ENCODE measurements at regions not wholly inside any gene's neighbourhood (a gene's known extent, or its start where the extent isn't known, plus 50 kb on each side); places are given as distances from the start of the nearest gene placed in this dataset.

DNA sequence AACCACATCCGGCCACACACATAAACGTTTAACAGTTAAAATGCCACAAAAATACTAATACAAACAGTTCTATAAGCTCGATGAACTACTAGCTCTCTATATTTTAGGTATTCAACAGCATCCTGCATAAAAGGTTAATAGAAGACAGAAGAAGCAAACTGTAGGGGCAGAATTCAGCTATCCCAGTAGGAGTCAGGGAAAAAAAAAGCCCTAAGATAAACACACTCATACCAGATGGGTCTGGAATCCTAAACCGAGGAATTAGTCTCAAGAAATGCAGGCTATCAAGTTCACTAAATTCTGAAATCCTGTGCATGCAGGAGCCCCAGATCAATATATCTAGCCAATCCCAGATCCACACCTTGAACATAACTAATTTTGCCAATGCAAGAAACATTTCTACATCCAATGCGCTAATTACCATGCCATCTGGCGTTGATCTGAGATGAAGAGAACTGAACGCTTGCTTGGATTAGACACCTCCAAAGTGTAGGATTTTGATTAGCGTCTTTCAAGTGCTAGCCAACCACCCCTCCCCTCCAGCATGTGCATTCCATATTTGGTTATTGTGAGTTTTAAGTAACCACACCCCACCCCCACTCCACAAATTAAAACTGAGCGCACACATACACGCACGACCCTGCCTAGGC, 512.2 kb upstream of the INTU start:
- no peaks in the 10 kb centered on the region for H3K36me3 ChIP-seq (ENCODE audit: control insufficient read depth in 2 of 2, extremely low read depth in 1 of 2, insufficient read depth in 2 of 2, low read length in 2 of 2)
- intact Hi-C loops (cut with micrococcal nuclease) (no loop called here), dilution Hi-C loops (cut with MboI; ENCODE audit: extremely low pct_ligation_motif_present, low sequenced_read_pairs) (no loop called here)
- ChIA-PET POLR2A (no interaction called here), CTCF (no interaction called here)
- TF ChIP-seq POLR2AphosphoS5 (IDR thresholded peaks at IDR 0.05; ENCODE audit: insufficient read depth, low read depth, low read length) (no peak), POLR2A (IDR thresholded peaks at IDR 0.05; ENCODE audit: low read depth, low read length) (no peak)
- no peak overlapping the region for H2AFZ ChIP-seq (ENCODE audit: low read depth, low read length)
- no peak overlapping the region for H3K9ac ChIP-seq (replicated peaks; ENCODE audit: extremely low read depth, insufficient read depth, low read length)
- H3K27ac ChIP-seq (ENCODE audit: insufficient read depth, low read depth, low read length) = no peak overlapping the region
- peaks cover 3% of the 10 kb centered on the region for H3K9me3 ChIP-seq (replicated peaks; ENCODE audit: control insufficient read depth, insufficient read depth, low read length)
- no TSS peak for BruUV-seq (replicated peaks)
- FAIRE-seq (no peak), DNase-seq (ENCODE audit: low read depth, low spot score) (no peak)
- H4K20me1 ChIP-seq (replicated peaks; ENCODE audit: control insufficient read depth, extremely low read depth, insufficient read depth, low read length) = no peaks in the 10 kb centered on the region
- H3K27me3 ChIP-seq (ENCODE audit: control insufficient read depth in 2 of 2, insufficient read depth in 2 of 2, low read length in 2 of 2) = no peaks in the 10 kb centered on the region
- no peaks in the 10 kb centered on the region for H3K79me2 ChIP-seq (ENCODE audit: control insufficient read depth, insufficient read depth, low read length)
- H3K4me1 ChIP-seq (ENCODE audit: control insufficient read depth, extremely low read depth, insufficient read depth, low read length) = no peaks in the 10 kb centered on the region
- no peak overlapping the region for H3K4me2 ChIP-seq (ENCODE audit: insufficient read depth, low read length)
- no peaks in the 10 kb centered on the region for H3K9me1 ChIP-seq (replicated peaks; ENCODE audit: control insufficient read depth, extremely low read depth, insufficient read depth, low read length)
- no peak overlapping the region for H3K4me3 ChIP-seq (replicated peaks in 1 of 3; ENCODE audit: insufficient read depth in 1 of 3, low read depth in 1 of 3, low read length in 3 of 3)

DNA sequence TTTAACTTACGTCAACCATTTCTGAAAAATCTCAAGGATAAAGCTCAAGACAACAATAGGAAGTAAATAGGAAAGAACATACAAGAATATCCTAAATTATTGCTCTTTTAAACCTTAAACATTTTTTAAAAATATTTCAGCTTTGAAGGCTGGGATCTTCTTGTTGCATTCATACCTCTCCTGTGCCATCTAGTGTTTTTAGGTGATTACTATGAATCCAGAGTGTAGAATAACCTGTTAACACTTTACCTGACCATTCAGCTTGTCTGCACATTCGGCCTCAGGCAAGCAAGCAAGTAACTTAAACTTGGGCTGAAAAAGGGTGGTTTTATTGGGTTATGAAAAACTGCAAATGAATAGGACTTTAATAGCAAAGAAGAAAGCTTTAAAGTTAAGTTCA, 507.8 kb upstream of the INTU start:
- Histone ChIP-seq H3K9me1 (replicated peaks; ENCODE audit: control insufficient read depth, extremely low read depth, insufficient read depth, low read length) (no peaks in the 10 kb centered on the region), H3K9ac (replicated peaks; ENCODE audit: extremely low read depth, insufficient read depth, low read length) (no peak overlapping the region), H2AFZ (ENCODE audit: low read depth, low read length) (no peak overlapping the region), H3K9me3 (replicated peaks; ENCODE audit: control insufficient read depth, insufficient read depth, low read length) (peaks cover 1% of the 10 kb centered on the region), H4K20me1 (replicated peaks; ENCODE audit: control insufficient read depth, extremely low read depth, insufficient read depth, low read length) (no peaks in the 10 kb centered on the region), H3K4me2 (ENCODE audit: insufficient read depth, low read length) (no peak overlapping the region), H3K4me3 (replicated peaks in 1 of 3; ENCODE audit: insufficient read depth in 1 of 3, low read depth in 1 of 3, low read length in 3 of 3) (no peak overlapping the region), H3K27ac (ENCODE audit: insufficient read depth, low read depth, low read length) (no peak overlapping the region), H3K27me3 (ENCODE audit: control insufficient read depth in 2 of 2, insufficient read depth in 2 of 2, low read length in 2 of 2) (no peaks in the 10 kb centered on the region), H3K36me3 (ENCODE audit: control insufficient read depth in 2 of 2, extremely low read depth in 1 of 2, insufficient read depth in 2 of 2, low read length in 2 of 2) (no peaks in the 10 kb centered on the region), H3K79me2 (ENCODE audit: control insufficient read depth, insufficient read depth, low read length) (no peaks in the 10 kb centered on the region), H3K4me1 (ENCODE audit: control insufficient read depth, extremely low read depth, insufficient read depth, low read length) (no peaks in the 10 kb centered on the region)
- TF ChIP-seq POLR2A (IDR thresholded peaks at IDR 0.05; ENCODE audit: low read depth, low read length) (no peak), MYC (IDR thresholded peaks at IDR 0.05; ENCODE audit: low read depth, low read length) (no peak), EZH2 (IDR thresholded peaks at IDR 0.05; ENCODE audit: borderline replicate concordance, low read depth, low read length, severe bottlenecking) (no peak), POLR2AphosphoS5 (IDR thresholded peaks at IDR 0.05; ENCODE audit: insufficient read depth, low read depth, low read length) (no peak), JUN (IDR thresholded peaks at IDR 0.05; ENCODE audit: borderline replicate concordance, insufficient read depth, insufficient read length, low read depth) (no peak), GATA2 (IDR thresholded peaks at IDR 0.05; ENCODE audit: insufficient read depth, insufficient read length, low read depth, low read length) (no peak), FOS (IDR thresholded peaks at IDR 0.05; ENCODE audit: borderline replicate concordance, insufficient read depth, low read length) (no peak)
- TF ChIP-seq, protein P1, sequence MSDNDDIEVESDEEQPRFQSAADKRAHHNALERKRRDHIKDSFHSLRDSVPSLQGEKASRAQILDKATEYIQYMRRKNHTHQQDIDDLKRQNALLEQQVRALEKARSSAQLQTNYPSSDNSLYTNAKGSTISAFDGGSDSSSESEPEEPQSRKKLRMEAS (IDR thresholded peaks at IDR 0.05; ENCODE audit: insufficient read depth, insufficient read length) = no peak
- TF ChIP-seq, protein P2, sequence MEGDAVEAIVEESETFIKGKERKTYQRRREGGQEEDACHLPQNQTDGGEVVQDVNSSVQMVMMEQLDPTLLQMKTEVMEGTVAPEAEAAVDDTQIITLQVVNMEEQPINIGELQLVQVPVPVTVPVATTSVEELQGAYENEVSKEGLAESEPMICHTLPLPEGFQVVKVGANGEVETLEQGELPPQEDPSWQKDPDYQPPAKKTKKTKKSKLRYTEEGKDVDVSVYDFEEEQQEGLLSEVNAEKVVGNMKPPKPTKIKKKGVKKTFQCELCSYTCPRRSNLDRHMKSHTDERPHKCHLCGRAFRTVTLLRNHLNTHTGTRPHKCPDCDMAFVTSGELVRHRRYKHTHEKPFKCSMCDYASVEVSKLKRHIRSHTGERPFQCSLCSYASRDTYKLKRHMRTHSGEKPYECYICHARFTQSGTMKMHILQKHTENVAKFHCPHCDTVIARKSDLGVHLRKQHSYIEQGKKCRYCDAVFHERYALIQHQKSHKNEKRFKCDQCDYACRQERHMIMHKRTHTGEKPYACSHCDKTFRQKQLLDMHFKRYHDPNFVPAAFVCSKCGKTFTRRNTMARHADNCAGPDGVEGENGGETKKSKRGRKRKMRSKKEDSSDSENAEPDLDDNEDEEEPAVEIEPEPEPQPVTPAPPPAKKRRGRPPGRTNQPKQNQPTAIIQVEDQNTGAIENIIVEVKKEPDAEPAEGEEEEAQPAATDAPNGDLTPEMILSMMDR (IDR thresholded peaks at IDR 0.05; ENCODE audit: extremely low read depth in 1 of 2, insufficient read depth in 1 of 2, low read depth in 1 of 2, low read length in 2 of 2) = no peak
- BruUV-seq (replicated peaks) = no TSS peak
- POLR2A ChIA-PET = no interaction called here
- intact Hi-C loops (cut with micrococcal nuclease) = no loop called here
- DNase-seq (ENCODE audit: low read depth, low spot score) (no peak), FAIRE-seq (no peak)
- dilution Hi-C loops (cut with MboI; ENCODE audit: extremely low pct_ligation_motif_present, low sequenced_read_pairs) = no loop called here
- CTCF ChIA-PET = no interaction called here
